Smooth muscle cell (in vitro differentiated cells): ENCODE measurements at regions not wholly inside any gene's neighbourhood (a gene's known extent, or its start where the extent isn't known, plus 50 kb on each side); places are given as distances from the start of the nearest gene placed in this dataset.

Experiments
- DNase-seq: peaks from one replicate; lab custom pipeline; 2025; ENCODE audit not compliant: unreplicated experiment; lab: John Stamatoyannopoulos, UW
- H2AFZ ChIP-seq: fragments of 200-600 bp; sonication (generic); 2 replicates; pipeline ENCODE4 v1.6.0; 2016; ENCODE audit warnings: antibody characterized with exemption, low read depth, mild to moderate bottlenecking
- H3F3A ChIP-seq: fragments of 200-600 bp; sonication (generic); 2 replicates; pipeline ENCODE4 v1.6.0; 2017; ENCODE audit warnings: antibody characterized with exemption, low read depth
- H3K27ac ChIP-seq: fragments of 200-600 bp; sonication (generic); 2 replicates; pipeline ENCODE4 v1.5.1; 2016; ENCODE audit warnings: low read depth, mild to moderate bottlenecking
- H3K27me3 ChIP-seq: fragments of 200-600 bp; sonication (generic); 2 replicates; pipeline ENCODE4 v1.6.1; 2016; ENCODE audit warnings: low read depth, mild to moderate bottlenecking
- H3K36me3 ChIP-seq: fragments of 200-600 bp; sonication (generic); 2 replicates; pipeline ENCODE4 v1.5.1; 2016; ENCODE audit warnings: low read depth
- H3K4me1 ChIP-seq: fragments of 200-600 bp; sonication (generic); 2 replicates; pipeline ENCODE4 v1.5.1; 2016; ENCODE audit warnings: low read depth
- H3K4me2 ChIP-seq: fragments of 200-600 bp; sonication (generic); 2 replicates; pipeline ENCODE4 v1.6.0; 2016; ENCODE audit warnings: mild to moderate bottlenecking
- H3K4me3 ChIP-seq: fragments of 200-600 bp; sonication (generic); 2 replicates; pipeline ENCODE4 v1.5.1; 2016; ENCODE audit warnings: mild to moderate bottlenecking
- H3K79me2 ChIP-seq: fragments of 200-600 bp; sonication (generic); 2 replicates; pipeline ENCODE4 v1.6.0; 2016; ENCODE audit warnings: low read depth, mild to moderate bottlenecking
- H3K9ac ChIP-seq: fragments of 200-600 bp; sonication (generic); 2 replicates; pipeline ENCODE4 v1.6.0; 2016; ENCODE audit warnings: low read depth
- H3K9me3 ChIP-seq: fragments of 200-600 bp; sonication (generic); replicated peaks from 2 replicates; pipeline ENCODE4 v1.5.1; 2016; ENCODE audit warnings: low read depth
- H4K20me1 ChIP-seq: fragments of 200-600 bp; sonication (generic); 2 replicates; pipeline ENCODE4 v1.6.0; 2016; ENCODE audit warnings: low read depth
- WGBS: methylation state at CpG from one replicate; pipeline ENCODE4 v1.1.7; 2016; ENCODE audit warnings: low lambda C conversion rate; 5-methylcytosine and 5-hydroxymethylcytosine counted together
- TF ChIP-seq, protein P1 (sequence below): fragments of 200-600 bp; sonication (generic); IDR thresholded peaks from 2 replicates; pipeline ENCODE4 v1.5.1; 2017; ENCODE audit warnings: borderline replicate concordance, mild to moderate bottlenecking, antibody characterized with exemption; ENCODE audit not compliant: insufficient read depth, poor library complexity, severe bottlenecking

DNA sequence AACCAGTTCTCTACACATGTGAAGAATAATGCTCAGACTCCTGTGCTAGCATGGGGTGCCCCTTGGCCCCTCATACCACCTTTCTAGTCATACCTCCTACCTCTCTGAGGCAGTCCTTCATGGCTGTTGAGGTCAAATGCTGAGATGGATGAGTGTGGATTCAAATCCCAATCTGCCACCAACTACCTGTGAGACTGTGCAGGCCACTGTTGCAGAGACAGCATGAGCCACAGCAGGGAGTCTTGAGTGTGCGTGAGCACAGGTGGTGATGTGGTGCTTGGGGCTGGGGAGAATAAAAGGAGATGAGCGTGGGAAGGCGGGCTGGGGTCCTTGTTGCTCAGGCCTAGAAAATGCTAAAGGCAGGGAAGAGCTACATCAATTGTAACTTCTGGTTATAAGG lies 218.0 kb upstream of the E2F8 start:
- H2AFZ ChIP-seq = no peak overlapping the region
- no peak overlapping the region for H3K4me3 ChIP-seq
- TF ChIP-seq, protein P1, sequence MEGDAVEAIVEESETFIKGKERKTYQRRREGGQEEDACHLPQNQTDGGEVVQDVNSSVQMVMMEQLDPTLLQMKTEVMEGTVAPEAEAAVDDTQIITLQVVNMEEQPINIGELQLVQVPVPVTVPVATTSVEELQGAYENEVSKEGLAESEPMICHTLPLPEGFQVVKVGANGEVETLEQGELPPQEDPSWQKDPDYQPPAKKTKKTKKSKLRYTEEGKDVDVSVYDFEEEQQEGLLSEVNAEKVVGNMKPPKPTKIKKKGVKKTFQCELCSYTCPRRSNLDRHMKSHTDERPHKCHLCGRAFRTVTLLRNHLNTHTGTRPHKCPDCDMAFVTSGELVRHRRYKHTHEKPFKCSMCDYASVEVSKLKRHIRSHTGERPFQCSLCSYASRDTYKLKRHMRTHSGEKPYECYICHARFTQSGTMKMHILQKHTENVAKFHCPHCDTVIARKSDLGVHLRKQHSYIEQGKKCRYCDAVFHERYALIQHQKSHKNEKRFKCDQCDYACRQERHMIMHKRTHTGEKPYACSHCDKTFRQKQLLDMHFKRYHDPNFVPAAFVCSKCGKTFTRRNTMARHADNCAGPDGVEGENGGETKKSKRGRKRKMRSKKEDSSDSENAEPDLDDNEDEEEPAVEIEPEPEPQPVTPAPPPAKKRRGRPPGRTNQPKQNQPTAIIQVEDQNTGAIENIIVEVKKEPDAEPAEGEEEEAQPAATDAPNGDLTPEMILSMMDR = no peak
- DNase-seq = no peak
- H3K9me3 ChIP-seq = no peaks in the 10 kb centered on the region
- no peaks in the 10 kb centered on the region for H3F3A ChIP-seq
- peaks cover 5% of the 10 kb centered on the region for H3K4me1 ChIP-seq
- H3K79me2 ChIP-seq = no peaks in the 10 kb centered on the region
- no peak overlapping the region for H3K9ac ChIP-seq
- WGBS = 88% methylated on average over 3 of the region's 3 CpGs
- no peaks in the 10 kb centered on the region for H3K36me3 ChIP-seq
- no peak overlapping the region for H3K27ac ChIP-seq
- H4K20me1 ChIP-seq = no peaks in the 10 kb centered on the region
- H3K4me2 ChIP-seq = no peak overlapping the region
- H3K27me3 ChIP-seq = no peaks in the 10 kb centered on the region

DNA sequence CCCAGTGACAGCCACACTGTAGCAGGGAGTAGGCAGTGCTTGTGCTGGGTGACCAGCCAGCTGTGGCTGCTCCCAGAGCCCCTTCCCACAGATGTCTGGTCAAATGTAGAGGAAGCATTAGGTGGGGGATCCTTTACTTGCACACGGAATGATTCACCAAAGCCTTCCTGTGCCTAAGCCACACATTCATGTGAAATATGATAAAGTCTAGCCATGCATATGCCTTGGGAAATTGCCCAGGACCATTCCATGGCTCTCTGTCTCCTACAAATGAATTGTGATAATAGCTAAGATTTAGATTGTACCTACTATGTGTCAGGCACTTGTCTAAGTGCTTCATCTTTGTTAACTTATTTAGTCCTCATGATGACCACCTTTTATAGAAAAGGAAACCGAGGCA lies 217.5 kb upstream of the E2F8 start:
- TF ChIP-seq, protein P1 = no peak
- no peak for DNase-seq
- H3K9ac ChIP-seq = no peak overlapping the region
- no peaks in the 10 kb centered on the region for H3F3A ChIP-seq
- no peaks in the 10 kb centered on the region for H3K79me2 ChIP-seq
- no peaks in the 10 kb centered on the region for H4K20me1 ChIP-seq
- no peak overlapping the region for H2AFZ ChIP-seq
- no peaks in the 10 kb centered on the region for H3K36me3 ChIP-seq
- H3K9me3 ChIP-seq = no peaks in the 10 kb centered on the region
- H3K4me2 ChIP-seq = no peak overlapping the region
- H3K27me3 ChIP-seq = no peaks in the 10 kb centered on the region
- no peak overlapping the region for H3K27ac ChIP-seq
- H3K4me1 ChIP-seq = peaks cover 5% of the 10 kb centered on the region
- no peak overlapping the region for H3K4me3 ChIP-seq
- WGBS = 89% methylated on average over 2 of the region's 2 CpGs

DNA sequence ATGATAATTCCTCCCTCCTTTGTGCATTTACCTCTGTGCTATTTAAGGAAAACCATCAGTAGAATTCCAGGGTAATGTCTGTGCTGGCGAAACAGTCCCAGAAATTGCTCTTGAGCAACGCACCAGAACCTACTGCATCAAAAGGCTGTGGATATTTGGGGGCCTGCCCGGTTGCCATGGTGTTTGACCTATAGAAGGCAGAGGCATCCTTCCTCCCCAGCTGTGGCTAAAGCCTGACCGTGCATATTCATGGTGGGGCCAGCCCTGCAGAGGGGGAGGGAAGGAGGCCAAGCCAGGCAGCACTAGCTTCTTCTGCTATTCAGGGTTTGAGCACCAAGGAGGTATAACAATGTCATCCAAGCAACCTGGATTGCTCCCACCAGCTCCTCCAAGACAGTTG lies 215.0 kb upstream of the E2F8 start:
- no peaks in the 10 kb centered on the region for H3F3A ChIP-seq
- H3K27me3 ChIP-seq = peaks cover 10% of the 10 kb centered on the region
- H3K36me3 ChIP-seq = no peaks in the 10 kb centered on the region
- H4K20me1 ChIP-seq = no peaks in the 10 kb centered on the region
- H3K27ac ChIP-seq = no peak overlapping the region
- H3K4me3 ChIP-seq = no peak overlapping the region
- no peaks in the 10 kb centered on the region for H3K79me2 ChIP-seq
- 66% methylated on average over 4 of the region's 4 CpGs for WGBS
- H3K9me3 ChIP-seq = no peaks in the 10 kb centered on the region
- no peak overlapping the region for H3K9ac ChIP-seq
- H3K4me2 ChIP-seq = no peak overlapping the region
- no peak overlapping the region for H2AFZ ChIP-seq
- DNase-seq = no peak
- TF ChIP-seq, protein P1 = no peak
- H3K4me1 ChIP-seq = peaks cover 5% of the 10 kb centered on the region

DNA sequence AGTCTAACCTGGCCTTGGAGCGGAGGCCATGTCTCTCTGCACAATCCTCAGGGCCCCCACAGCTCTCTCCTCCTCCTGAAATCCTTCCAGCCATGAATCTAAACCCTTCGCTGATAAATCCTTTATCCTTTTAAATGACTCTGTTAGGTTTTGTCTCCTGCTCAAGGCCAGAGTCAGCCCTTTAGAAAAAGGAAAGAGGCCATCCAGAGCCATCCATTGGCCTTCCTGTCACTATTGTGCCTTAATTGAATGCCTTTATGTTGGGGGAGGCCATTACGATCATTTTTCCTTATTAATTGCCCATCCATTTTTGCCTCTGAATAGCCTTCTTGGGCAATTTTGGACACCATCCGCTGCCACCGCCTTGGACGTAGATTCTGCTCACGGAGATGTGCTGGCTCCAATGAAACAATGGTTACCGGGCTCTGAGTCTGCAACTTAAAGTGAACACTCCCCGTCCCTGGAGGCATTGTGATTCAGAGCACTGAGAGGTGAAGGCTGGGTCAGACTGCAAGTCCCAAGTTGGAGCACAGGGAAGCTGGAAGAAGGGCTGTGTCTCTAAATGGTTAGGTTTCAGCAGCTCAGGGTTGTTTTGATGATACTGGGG lies 213.0 kb upstream of the E2F8 start:
- H2AFZ ChIP-seq = no peak overlapping the region
- no peak for DNase-seq
- no peak overlapping the region for H3K4me2 ChIP-seq
- H3K36me3 ChIP-seq = no peaks in the 10 kb centered on the region
- H3F3A ChIP-seq = no peaks in the 10 kb centered on the region
- 78% methylated on average over 9 of the region's 9 CpGs for WGBS
- H3K4me1 ChIP-seq = peaks cover 5% of the 10 kb centered on the region
- H3K27me3 ChIP-seq = peaks cover 22% of the 10 kb centered on the region
- no peaks in the 10 kb centered on the region for H3K9me3 ChIP-seq
- H3K4me3 ChIP-seq = no peak overlapping the region
- TF ChIP-seq, protein P1 = no peak
- H3K27ac ChIP-seq = no peak overlapping the region
- H4K20me1 ChIP-seq = no peaks in the 10 kb centered on the region
- no peaks in the 10 kb centered on the region for H3K79me2 ChIP-seq
- no peak overlapping the region for H3K9ac ChIP-seq
